ENCODE measurements at regions not wholly inside any gene's neighbourhood (a gene's known extent, or its start where the extent isn't known, plus 50 kb on each side); places are given as distances from the start of the nearest gene placed in this dataset.

GRCh38 chr6:153538491-153538890, 407.4 kb upstream of the RGS17 start:
- H3K27ac ChIP-seq (ENCODE audit: low read length): no peak overlapping the region
- H3K9me3 ChIP-seq (ENCODE audit: control insufficient read depth, low read depth, low read length): no peaks in the 10 kb centered on the region
- H3K36me3 ChIP-seq (ENCODE audit: control insufficient read depth, low read depth, low read length): no peaks in the 10 kb centered on the region
- H3K27me3 ChIP-seq (ENCODE audit: control insufficient read depth, insufficient read depth, low read length): no peaks in the 10 kb centered on the region
- no peak overlapping the region for H3K9ac ChIP-seq (ENCODE audit: low read length)
- H3K4me1 ChIP-seq (ENCODE audit: control insufficient read depth, low read depth, low read length): no peaks in the 10 kb centered on the region
- no peak overlapping the region for H3K4me3 ChIP-seq (ENCODE audit: low read length)

GRCh38 chr6:153537422-153537821, 406.3 kb upstream of the RGS17 start:
- H3K36me3 ChIP-seq (ENCODE audit: control insufficient read depth, low read depth, low read length): no peaks in the 10 kb centered on the region
- no peak overlapping the region for H3K27ac ChIP-seq (ENCODE audit: low read length)
- H3K9me3 ChIP-seq (ENCODE audit: control insufficient read depth, low read depth, low read length): no peaks in the 10 kb centered on the region
- no peaks in the 10 kb centered on the region for H3K4me1 ChIP-seq (ENCODE audit: control insufficient read depth, low read depth, low read length)
- H3K9ac ChIP-seq (ENCODE audit: low read length): no peak overlapping the region
- H3K27me3 ChIP-seq (ENCODE audit: control insufficient read depth, insufficient read depth, low read length): no peaks in the 10 kb centered on the region
- no peak overlapping the region for H3K4me3 ChIP-seq (ENCODE audit: low read length)

GRCh38 chr6:153526479-153526878, 395.4 kb upstream of the RGS17 start:
- no peaks in the 10 kb centered on the region for H3K4me1 ChIP-seq (ENCODE audit: control insufficient read depth, low read depth, low read length)
- no peak overlapping the region for H3K9ac ChIP-seq (ENCODE audit: low read length)
- H3K9me3 ChIP-seq (ENCODE audit: control insufficient read depth, low read depth, low read length): peaks cover 5% of the 10 kb centered on the region
- no peak overlapping the region for H3K27ac ChIP-seq (ENCODE audit: low read length)
- no peak overlapping the region for H3K4me3 ChIP-seq (ENCODE audit: low read length)
- H3K36me3 ChIP-seq (ENCODE audit: control insufficient read depth, low read depth, low read length): no peaks in the 10 kb centered on the region
- H3K27me3 ChIP-seq (ENCODE audit: control insufficient read depth, insufficient read depth, low read length): no peaks in the 10 kb centered on the region

GRCh38 chr6:153525998-153526397, 394.9 kb upstream of the RGS17 start:
- Histone ChIP-seq H3K9ac (ENCODE audit: low read length) (no peak overlapping the region), H3K9me3 (ENCODE audit: control insufficient read depth, low read depth, low read length) (peaks cover 5% of the 10 kb centered on the region), H3K4me1 (ENCODE audit: control insufficient read depth, low read depth, low read length) (no peaks in the 10 kb centered on the region), H3K27me3 (ENCODE audit: control insufficient read depth, insufficient read depth, low read length) (no peaks in the 10 kb centered on the region), H3K36me3 (ENCODE audit: control insufficient read depth, low read depth, low read length) (no peaks in the 10 kb centered on the region), H3K27ac (ENCODE audit: low read length) (no peak overlapping the region), H3K4me3 (ENCODE audit: low read length) (no peak overlapping the region)

GRCh38 chr6:153523390-153523789, 392.3 kb upstream of the RGS17 start:
- H3K27me3 ChIP-seq (ENCODE audit: control insufficient read depth, insufficient read depth, low read length): no peaks in the 10 kb centered on the region
- no peaks in the 10 kb centered on the region for H3K9me3 ChIP-seq (ENCODE audit: control insufficient read depth, low read depth, low read length)
- no peaks in the 10 kb centered on the region for H3K4me1 ChIP-seq (ENCODE audit: control insufficient read depth, low read depth, low read length)
- no peak overlapping the region for H3K9ac ChIP-seq (ENCODE audit: low read length)
- H3K36me3 ChIP-seq (ENCODE audit: control insufficient read depth, low read depth, low read length): no peaks in the 10 kb centered on the region
- H3K27ac ChIP-seq (ENCODE audit: low read length): no peak overlapping the region
- H3K4me3 ChIP-seq (ENCODE audit: low read length): no peak overlapping the region

GRCh38 chr6:153511896-153512496, 380.9 kb upstream of the RGS17 start:
- H3K36me3 ChIP-seq (ENCODE audit: control insufficient read depth, low read depth, low read length): no peaks in the 10 kb centered on the region
- H3K9me3 ChIP-seq (ENCODE audit: control insufficient read depth, low read depth, low read length): no peaks in the 10 kb centered on the region
- no peaks in the 10 kb centered on the region for H3K4me1 ChIP-seq (ENCODE audit: control insufficient read depth, low read depth, low read length)
- H3K4me3 ChIP-seq (ENCODE audit: low read length): no peak overlapping the region
- no peaks in the 10 kb centered on the region for H3K27me3 ChIP-seq (ENCODE audit: control insufficient read depth, insufficient read depth, low read length)
- no peak overlapping the region for H3K27ac ChIP-seq (ENCODE audit: low read length)
- no peak overlapping the region for H3K9ac ChIP-seq (ENCODE audit: low read length)

- H3K27me3 ChIP-seq (ENCODE audit: control insufficient read depth, insufficient read depth, low read length): no peaks in the 10 kb centered on the region
- no peaks in the 10 kb centered on the region for H3K36me3 ChIP-seq (ENCODE audit: control insufficient read depth, low read depth, low read length)
- no peak overlapping the region for H3K9ac ChIP-seq (ENCODE audit: low read length)
- H3K27ac ChIP-seq (ENCODE audit: low read length): no peak overlapping the region
- no peaks in the 10 kb centered on the region for H3K4me1 ChIP-seq (ENCODE audit: control insufficient read depth, low read depth, low read length)
- no peaks in the 10 kb centered on the region for H3K9me3 ChIP-seq (ENCODE audit: control insufficient read depth, low read depth, low read length)
- H3K4me3 ChIP-seq (ENCODE audit: low read length): no peak overlapping the region
These were observed 372.7 kb upstream of the RGS17 start for GRCh38 chr6:153503810-153504209.

GRCh38 chr6:153493501-153493900, 362.4 kb upstream of the RGS17 start:
- Histone ChIP-seq H3K4me1 (ENCODE audit: control insufficient read depth, low read depth, low read length) (no peaks in the 10 kb centered on the region), H3K27me3 (ENCODE audit: control insufficient read depth, insufficient read depth, low read length) (no peaks in the 10 kb centered on the region), H3K27ac (ENCODE audit: low read length) (no peak overlapping the region), H3K9me3 (ENCODE audit: control insufficient read depth, low read depth, low read length) (no peaks in the 10 kb centered on the region), H3K9ac (ENCODE audit: low read length) (no peak overlapping the region), H3K4me3 (ENCODE audit: low read length) (no peak overlapping the region), H3K36me3 (ENCODE audit: control insufficient read depth, low read depth, low read length) (no peaks in the 10 kb centered on the region)

- H3K4me1 ChIP-seq (ENCODE audit: control insufficient read depth, low read depth, low read length): no peaks in the 10 kb centered on the region
- H3K36me3 ChIP-seq (ENCODE audit: control insufficient read depth, low read depth, low read length): no peaks in the 10 kb centered on the region
- no peaks in the 10 kb centered on the region for H3K27me3 ChIP-seq (ENCODE audit: control insufficient read depth, insufficient read depth, low read length)
- no peaks in the 10 kb centered on the region for H3K9me3 ChIP-seq (ENCODE audit: control insufficient read depth, low read depth, low read length)
- H3K9ac ChIP-seq (ENCODE audit: low read length): no peak overlapping the region
- H3K27ac ChIP-seq (ENCODE audit: low read length): no peak overlapping the region
- H3K4me3 ChIP-seq (ENCODE audit: low read length): no peak overlapping the region
These were observed 358.4 kb upstream of the RGS17 start for GRCh38 chr6:153489479-153489878.

- Histone ChIP-seq H3K4me3 (ENCODE audit: low read length) (no peak overlapping the region), H3K27ac (ENCODE audit: low read length) (no peak overlapping the region), H3K9ac (ENCODE audit: low read length) (no peak overlapping the region), H3K27me3 (ENCODE audit: control insufficient read depth, insufficient read depth, low read length) (no peaks in the 10 kb centered on the region), H3K9me3 (ENCODE audit: control insufficient read depth, low read depth, low read length) (no peaks in the 10 kb centered on the region), H3K36me3 (ENCODE audit: control insufficient read depth, low read depth, low read length) (no peaks in the 10 kb centered on the region), H3K4me1 (ENCODE audit: control insufficient read depth, low read depth, low read length) (no peaks in the 10 kb centered on the region)
These were observed 357.2 kb upstream of the RGS17 start for GRCh38 chr6:153488267-153488666.

- H3K4me1 ChIP-seq (ENCODE audit: control insufficient read depth, low read depth, low read length): no peaks in the 10 kb centered on the region
These were observed 354.0 kb upstream of the RGS17 start for GRCh38 chr6:153485072-153485471.

GRCh38 chr6:153484056-153484455, 353.0 kb upstream of the RGS17 start:
- Histone ChIP-seq H3K27me3 (ENCODE audit: control insufficient read depth, insufficient read depth, low read length) (no peaks in the 10 kb centered on the region), H3K4me3 (ENCODE audit: low read length) (no peak overlapping the region), H3K9ac (ENCODE audit: low read length) (no peak overlapping the region), H3K36me3 (ENCODE audit: control insufficient read depth, low read depth, low read length) (no peaks in the 10 kb centered on the region), H3K4me1 (ENCODE audit: control insufficient read depth, low read depth, low read length) (no peaks in the 10 kb centered on the region), H3K27ac (ENCODE audit: low read length) (no peak overlapping the region), H3K9me3 (ENCODE audit: control insufficient read depth, low read depth, low read length) (no peaks in the 10 kb centered on the region)

More at GRCh38 chr6:153485072-153485471, 354.0 kb upstream of the RGS17 start:
- Histone ChIP-seq H3K9ac (ENCODE audit: low read length) (no peak overlapping the region), H3K27ac (ENCODE audit: low read length) (no peak overlapping the region), H3K27me3 (ENCODE audit: control insufficient read depth, insufficient read depth, low read length) (no peaks in the 10 kb centered on the region), H3K9me3 (ENCODE audit: control insufficient read depth, low read depth, low read length) (no peaks in the 10 kb centered on the region), H3K36me3 (ENCODE audit: control insufficient read depth, low read depth, low read length) (no peaks in the 10 kb centered on the region), H3K4me3 (ENCODE audit: low read length) (no peak overlapping the region)
